ENCODE measurements at regions not wholly inside any gene's neighbourhood (a gene's known extent, or its start where the extent isn't known, plus 50 kb on each side); places are given as distances from the start of the nearest gene placed in this dataset.
"Not testable (repeated sequence)": the region's sequence is repeated elsewhere in the genome, so short reads cannot be mapped to it uniquely, and the experiment has no call there.

DNA sequence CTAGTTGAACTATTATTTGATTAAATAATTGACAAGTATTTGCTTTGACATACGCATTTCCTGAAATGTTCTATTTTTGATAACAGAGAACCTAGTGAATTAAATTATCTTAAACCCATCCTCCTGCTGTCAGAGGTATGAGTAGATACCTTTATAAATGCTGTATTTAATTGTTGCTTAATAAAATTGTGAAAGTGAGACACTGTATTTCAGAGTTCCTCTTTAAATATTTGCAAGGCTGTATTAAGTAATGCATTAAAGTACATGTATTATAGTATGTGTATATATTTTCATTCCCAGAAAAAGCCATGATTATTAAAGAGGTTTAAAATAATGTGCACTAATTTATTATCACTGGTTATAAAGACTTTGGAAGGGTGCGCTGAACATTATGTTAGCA lies 483.8 kb downstream of the TFAP2B start:
- Histone ChIP-seq H3K9ac (ENCODE audit: low read length) (no peak overlapping the region), H3K27ac (ENCODE audit: low read depth, low read length) (no peak overlapping the region), H3K9me3 (ENCODE audit: control insufficient read depth, insufficient read depth, low read depth, low read length) (no peaks in the 10 kb centered on the region)

DNA sequence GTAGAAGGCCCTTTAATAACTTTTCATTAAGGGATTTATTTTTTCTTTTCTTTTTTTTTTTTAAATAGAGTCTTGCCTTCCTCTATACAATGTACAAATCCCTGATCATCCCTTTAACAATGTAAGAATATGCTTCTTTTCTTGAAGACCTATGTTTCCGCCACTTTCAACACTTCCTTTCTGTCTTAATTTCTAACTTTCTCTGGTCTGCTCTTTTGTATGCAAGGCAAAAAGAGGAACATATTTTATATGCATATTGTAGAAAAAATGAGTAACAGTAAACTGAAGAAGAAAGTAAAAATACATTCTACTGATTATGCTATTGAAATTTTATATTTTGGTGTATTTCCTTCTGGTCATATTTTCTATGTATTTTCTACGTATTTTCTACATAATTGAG lies 484.7 kb downstream of the TFAP2B start:
- Histone ChIP-seq H3K27ac (ENCODE audit: low read depth, low read length) (no peak overlapping the region), H3K4me3 (ENCODE audit: low read depth, low read length) (no peak overlapping the region), H3K27me3 (ENCODE audit: control insufficient read depth, insufficient read depth, low read length) (no peaks in the 10 kb centered on the region), H3K36me3 (ENCODE audit: control insufficient read depth, insufficient read depth, low read length) (no peaks in the 10 kb centered on the region), H3K9me3 (ENCODE audit: control insufficient read depth, insufficient read depth, low read depth, low read length) (no peaks in the 10 kb centered on the region), H3K9ac (ENCODE audit: low read length) (no peak overlapping the region), H3K4me1 (ENCODE audit: control insufficient read depth, insufficient read depth, low read length) (no peaks in the 10 kb centered on the region)

More for the DNA sequence above, 483.8 kb downstream of the TFAP2B start:
- Histone ChIP-seq H3K4me1 (ENCODE audit: control insufficient read depth, insufficient read depth, low read length) (no peaks in the 10 kb centered on the region), H3K4me3 (ENCODE audit: low read depth, low read length) (no peak overlapping the region), H3K27me3 (ENCODE audit: control insufficient read depth, insufficient read depth, low read length) (no peaks in the 10 kb centered on the region), H3K36me3 (ENCODE audit: control insufficient read depth, insufficient read depth, low read length) (no peaks in the 10 kb centered on the region)

- Histone ChIP-seq H3K4me3 (ENCODE audit: low read depth, low read length) (no peak overlapping the region), H3K36me3 (ENCODE audit: control insufficient read depth, insufficient read depth, low read length) (no peaks in the 10 kb centered on the region), H3K27me3 (ENCODE audit: control insufficient read depth, insufficient read depth, low read length) (0 out of 2 replicates have a peak, but pooled peaks cover 3% of the 10 kb centered on the region), H3K27ac (ENCODE audit: low read depth, low read length) (no peak overlapping the region), H3K9ac (ENCODE audit: low read length) (no peak overlapping the region), H3K4me1 (ENCODE audit: control insufficient read depth, insufficient read depth, low read length) (no peaks in the 10 kb centered on the region), H3K9me3 (ENCODE audit: control insufficient read depth, insufficient read depth, low read depth, low read length) (no peaks in the 10 kb centered on the region)
These were observed 496.3 kb downstream of the TFAP2B start for GRCh38 chr6:51314965-51315364.

- Histone ChIP-seq H3K9me3 (ENCODE audit: control insufficient read depth, insufficient read depth, low read depth, low read length) (peaks cover 4% of the 10 kb centered on the region; the same call in 1 of the 2 replicates), H3K36me3 (ENCODE audit: control insufficient read depth, insufficient read depth, low read length) (no peaks in the 10 kb centered on the region), H3K27ac (ENCODE audit: low read depth, low read length) (no peak overlapping the region), H3K27me3 (ENCODE audit: control insufficient read depth, insufficient read depth, low read length) (no peaks in the 10 kb centered on the region), H3K4me1 (ENCODE audit: control insufficient read depth, insufficient read depth, low read length) (no peaks in the 10 kb centered on the region), H3K4me3 (ENCODE audit: low read depth, low read length) (no peak overlapping the region), H3K9ac (ENCODE audit: low read length) (no peak overlapping the region)
These were observed 500.0 kb downstream of the TFAP2B start for GRCh38 chr6:51318674-51319073.

DNA sequence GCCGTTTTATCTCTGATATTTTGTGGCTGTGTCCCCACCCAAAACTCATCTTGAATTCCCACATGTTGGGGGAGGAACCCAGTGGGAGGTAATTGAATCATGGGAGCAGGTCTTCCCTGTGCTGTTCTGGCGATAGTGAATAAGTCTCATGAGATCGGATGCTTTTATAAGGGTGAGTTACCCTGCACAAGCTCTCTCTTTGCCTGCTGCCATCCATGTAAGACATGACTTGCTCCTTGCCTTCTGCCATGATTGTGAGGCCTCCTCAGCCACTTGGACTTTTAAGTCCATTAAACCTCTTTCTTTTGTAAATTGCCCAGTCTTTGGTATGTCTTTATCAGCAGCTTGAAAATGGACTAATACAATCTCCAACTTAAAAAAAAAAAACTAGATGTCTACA lies 502.8 kb downstream of the TFAP2B start:
- H3K4me1 ChIP-seq (ENCODE audit: control insufficient read depth, insufficient read depth, low read length); H3K27ac ChIP-seq (ENCODE audit: low read depth, low read length); H3K9me3 ChIP-seq (ENCODE audit: control insufficient read depth, insufficient read depth, low read depth, low read length); H3K4me3 ChIP-seq (ENCODE audit: low read depth, low read length); H3K27me3 ChIP-seq (ENCODE audit: control insufficient read depth, insufficient read depth, low read length); H3K9ac ChIP-seq (ENCODE audit: low read length); H3K36me3 ChIP-seq (ENCODE audit: control insufficient read depth, insufficient read depth, low read length): not testable (repeated sequence)

- no peak overlapping the region for H3K27ac ChIP-seq (ENCODE audit: low read depth, low read length)
- H3K36me3 ChIP-seq (ENCODE audit: control insufficient read depth, insufficient read depth, low read length) = no peaks in the 10 kb centered on the region
- H3K9me3 ChIP-seq (ENCODE audit: control insufficient read depth, insufficient read depth, low read depth, low read length) = peaks cover 4% of the 10 kb centered on the region; the same call in 1 of the 2 replicates
- H3K4me3 ChIP-seq (ENCODE audit: low read depth, low read length) = no peak overlapping the region
- H3K4me1 ChIP-seq (ENCODE audit: control insufficient read depth, insufficient read depth, low read length) = no peaks in the 10 kb centered on the region
- no peaks in the 10 kb centered on the region for H3K27me3 ChIP-seq (ENCODE audit: control insufficient read depth, insufficient read depth, low read length)
- no peak overlapping the region for H3K9ac ChIP-seq (ENCODE audit: low read length)
These were observed 503.8 kb downstream of the TFAP2B start for GRCh38 chr6:51322505-51322904.

GRCh38 chr6:51323056-51323455 lies 504.4 kb downstream of the TFAP2B start:
- H3K4me3 ChIP-seq (ENCODE audit: low read depth, low read length) = no peak overlapping the region
- no peak overlapping the region for H3K9ac ChIP-seq (ENCODE audit: low read length)
- peaks cover 4% of the 10 kb centered on the region; the same call in 1 of the 2 replicates for H3K9me3 ChIP-seq (ENCODE audit: control insufficient read depth, insufficient read depth, low read depth, low read length)
- H3K27me3 ChIP-seq (ENCODE audit: control insufficient read depth, insufficient read depth, low read length) = no peaks in the 10 kb centered on the region
- no peaks in the 10 kb centered on the region for H3K4me1 ChIP-seq (ENCODE audit: control insufficient read depth, insufficient read depth, low read length)
- no peaks in the 10 kb centered on the region for H3K36me3 ChIP-seq (ENCODE audit: control insufficient read depth, insufficient read depth, low read length)
- no peak overlapping the region for H3K27ac ChIP-seq (ENCODE audit: low read depth, low read length)

GRCh38 chr6:51330971-51331370 lies 512.3 kb downstream of the TFAP2B start:
- no peaks in the 10 kb centered on the region for H3K4me1 ChIP-seq (ENCODE audit: control insufficient read depth, insufficient read depth, low read length)
- H3K27me3 ChIP-seq (ENCODE audit: control insufficient read depth, insufficient read depth, low read length) = no peaks in the 10 kb centered on the region
- H3K27ac ChIP-seq (ENCODE audit: low read depth, low read length) = no peak overlapping the region
- no peak overlapping the region for H3K4me3 ChIP-seq (ENCODE audit: low read depth, low read length)
- H3K9ac ChIP-seq (ENCODE audit: low read length) = no peak overlapping the region
- no peaks in the 10 kb centered on the region for H3K36me3 ChIP-seq (ENCODE audit: control insufficient read depth, insufficient read depth, low read length)
- no peaks in the 10 kb centered on the region for H3K9me3 ChIP-seq (ENCODE audit: control insufficient read depth, insufficient read depth, low read depth, low read length)

DNA sequence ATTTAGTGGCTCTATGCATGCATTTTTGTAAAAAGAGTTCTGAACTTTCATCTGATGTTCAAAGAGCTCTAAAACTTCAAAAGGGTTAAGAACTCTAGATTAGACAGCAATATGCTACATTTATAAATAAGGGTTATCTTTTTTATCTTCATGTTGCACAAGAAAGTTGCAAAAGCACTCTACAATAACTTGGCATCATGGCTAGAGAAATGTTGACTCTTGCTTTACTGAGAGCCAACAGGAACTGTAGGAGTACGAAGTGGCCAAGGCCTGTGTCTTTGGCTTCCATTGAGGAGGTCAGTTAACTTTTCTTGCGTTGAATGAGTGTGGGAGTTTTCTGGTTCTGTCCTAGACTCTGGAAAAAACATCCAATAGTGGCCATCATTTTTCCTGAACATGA lies 516.9 kb downstream of the TFAP2B start:
- Histone ChIP-seq H3K9ac (ENCODE audit: low read length) (no peak overlapping the region), H3K36me3 (ENCODE audit: control insufficient read depth, insufficient read depth, low read length) (no peaks in the 10 kb centered on the region), H3K4me3 (ENCODE audit: low read depth, low read length) (no peak overlapping the region), H3K27ac (ENCODE audit: low read depth, low read length) (no peak overlapping the region), H3K4me1 (ENCODE audit: control insufficient read depth, insufficient read depth, low read length) (peaks cover 11% of the 10 kb centered on the region; the same call in 1 of the 2 replicates), H3K27me3 (ENCODE audit: control insufficient read depth, insufficient read depth, low read length) (no peaks in the 10 kb centered on the region), H3K9me3 (ENCODE audit: control insufficient read depth, insufficient read depth, low read depth, low read length) (no peaks in the 10 kb centered on the region)

GRCh38 chr6:51336185-51336584 lies 517.5 kb downstream of the TFAP2B start:
- Histone ChIP-seq H3K36me3 (ENCODE audit: control insufficient read depth, insufficient read depth, low read length) (no peaks in the 10 kb centered on the region), H3K9ac (ENCODE audit: low read length) (no peak overlapping the region), H3K4me3 (ENCODE audit: low read depth, low read length) (no peak overlapping the region), H3K9me3 (ENCODE audit: control insufficient read depth, insufficient read depth, low read depth, low read length) (no peaks in the 10 kb centered on the region), H3K4me1 (ENCODE audit: control insufficient read depth, insufficient read depth, low read length) (peaks cover 11% of the 10 kb centered on the region; the same call in 1 of the 2 replicates), H3K27me3 (ENCODE audit: control insufficient read depth, insufficient read depth, low read length) (no peaks in the 10 kb centered on the region), H3K27ac (ENCODE audit: low read depth, low read length) (no peak overlapping the region)

- Histone ChIP-seq H3K36me3 (ENCODE audit: control insufficient read depth, insufficient read depth, low read length) (no peaks in the 10 kb centered on the region), H3K4me1 (ENCODE audit: control insufficient read depth, insufficient read depth, low read length) (peaks cover 11% of the 10 kb centered on the region; the same call in 1 of the 2 replicates), H3K27me3 (ENCODE audit: control insufficient read depth, insufficient read depth, low read length) (no peaks in the 10 kb centered on the region), H3K4me3 (ENCODE audit: low read depth, low read length) (no peak overlapping the region), H3K9me3 (ENCODE audit: control insufficient read depth, insufficient read depth, low read depth, low read length) (no peaks in the 10 kb centered on the region), H3K9ac (ENCODE audit: low read length) (no peak overlapping the region), H3K27ac (ENCODE audit: low read depth, low read length) (no peak overlapping the region)
These were observed 518.6 kb downstream of the TFAP2B start for GRCh38 chr6:51337277-51337676.

DNA sequence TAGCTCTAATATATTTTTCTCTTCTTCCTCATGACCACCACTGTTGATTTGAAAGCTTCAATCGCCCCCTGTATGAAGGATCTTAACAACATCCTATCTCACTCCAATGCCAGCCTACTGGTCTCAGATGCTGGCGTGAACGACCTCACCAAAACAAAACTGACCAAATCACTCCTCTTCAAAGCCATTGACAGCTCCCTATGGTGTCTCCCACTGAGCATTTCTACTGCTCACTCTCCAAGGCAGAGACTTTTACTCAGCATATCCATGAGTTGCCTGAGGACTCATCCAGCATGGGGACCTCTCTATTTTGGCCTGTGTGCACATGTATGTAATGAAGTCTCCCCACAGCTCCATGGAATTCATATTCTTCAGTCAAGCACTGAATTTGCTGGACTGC lies 520.4 kb downstream of the TFAP2B start:
- no peaks in the 10 kb centered on the region for H3K36me3 ChIP-seq (ENCODE audit: control insufficient read depth, insufficient read depth, low read length)
- no peak overlapping the region for H3K9ac ChIP-seq (ENCODE audit: low read length)
- H3K4me1 ChIP-seq (ENCODE audit: control insufficient read depth, insufficient read depth, low read length) = peaks cover 11% of the 10 kb centered on the region; the same call in 1 of the 2 replicates
- no peak overlapping the region for H3K27ac ChIP-seq (ENCODE audit: low read depth, low read length)
- no peak overlapping the region for H3K4me3 ChIP-seq (ENCODE audit: low read depth, low read length)
- H3K9me3 ChIP-seq (ENCODE audit: control insufficient read depth, insufficient read depth, low read depth, low read length) = no peaks in the 10 kb centered on the region
- no peaks in the 10 kb centered on the region for H3K27me3 ChIP-seq (ENCODE audit: control insufficient read depth, insufficient read depth, low read length)
